ENCODE measurements at regions not wholly inside any gene's neighbourhood (a gene's known extent, or its start where the extent isn't known, plus 50 kb on each side); places are given as distances from the start of the nearest gene placed in this dataset.

DNA sequence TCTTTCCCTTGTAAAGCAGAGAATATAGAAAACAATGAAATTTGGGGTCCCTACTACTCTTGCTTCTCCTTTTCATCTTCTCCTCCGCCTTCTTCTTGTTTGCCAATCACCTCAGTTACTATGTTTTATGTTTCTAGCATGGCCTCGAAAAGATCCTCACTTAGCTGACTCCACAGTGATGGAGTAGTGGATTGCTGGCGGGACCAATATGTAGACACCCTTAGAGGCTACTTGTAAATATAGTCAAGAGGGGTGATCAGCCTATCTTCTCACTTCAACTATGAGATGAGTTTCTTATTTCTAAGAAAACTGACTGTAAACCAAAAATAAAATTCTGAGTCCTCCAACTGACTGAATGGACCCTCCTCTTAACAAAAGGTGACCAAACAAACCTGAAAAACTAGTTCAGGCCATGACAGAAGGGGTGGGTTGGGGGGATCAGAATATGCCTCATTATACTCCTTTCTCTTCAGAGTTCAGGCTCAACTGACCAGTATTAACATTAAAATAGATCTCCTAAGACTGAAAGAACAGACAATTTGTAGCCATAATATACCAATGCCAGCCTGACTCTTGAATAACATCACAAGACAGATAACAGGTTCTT, 829.0 kb downstream of the TLE4 start:
- intact Hi-C loops (cut with DNase I), result no loop called here
- WGBS, 4 donors, result 71 to 82% (median 78%) methylated on average over 3 of the region's 3 CpGs
- no peak for TF ChIP-seq POLR2A (IDR thresholded peaks at IDR 0.05)
- TF ChIP-seq, protein P1, sequence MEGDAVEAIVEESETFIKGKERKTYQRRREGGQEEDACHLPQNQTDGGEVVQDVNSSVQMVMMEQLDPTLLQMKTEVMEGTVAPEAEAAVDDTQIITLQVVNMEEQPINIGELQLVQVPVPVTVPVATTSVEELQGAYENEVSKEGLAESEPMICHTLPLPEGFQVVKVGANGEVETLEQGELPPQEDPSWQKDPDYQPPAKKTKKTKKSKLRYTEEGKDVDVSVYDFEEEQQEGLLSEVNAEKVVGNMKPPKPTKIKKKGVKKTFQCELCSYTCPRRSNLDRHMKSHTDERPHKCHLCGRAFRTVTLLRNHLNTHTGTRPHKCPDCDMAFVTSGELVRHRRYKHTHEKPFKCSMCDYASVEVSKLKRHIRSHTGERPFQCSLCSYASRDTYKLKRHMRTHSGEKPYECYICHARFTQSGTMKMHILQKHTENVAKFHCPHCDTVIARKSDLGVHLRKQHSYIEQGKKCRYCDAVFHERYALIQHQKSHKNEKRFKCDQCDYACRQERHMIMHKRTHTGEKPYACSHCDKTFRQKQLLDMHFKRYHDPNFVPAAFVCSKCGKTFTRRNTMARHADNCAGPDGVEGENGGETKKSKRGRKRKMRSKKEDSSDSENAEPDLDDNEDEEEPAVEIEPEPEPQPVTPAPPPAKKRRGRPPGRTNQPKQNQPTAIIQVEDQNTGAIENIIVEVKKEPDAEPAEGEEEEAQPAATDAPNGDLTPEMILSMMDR (IDR thresholded peaks at IDR 0.05), result no peak
- H3K27ac ChIP-seq, result no peak overlapping the region
- DNase-seq (no peak), ATAC-seq (no peak)
- no peaks in the 10 kb centered on the region for H3K4me1 ChIP-seq
- no peak overlapping the region for H3K4me3 ChIP-seq
- H3K27me3 ChIP-seq, result no peaks in the 10 kb centered on the region
- no peaks in the 10 kb centered on the region for H3K36me3 ChIP-seq
- peaks cover 0 to 11% (median 0%) of the 10 kb centered on the region in 12 donors for H3K9me3 ChIP-seq

DNA sequence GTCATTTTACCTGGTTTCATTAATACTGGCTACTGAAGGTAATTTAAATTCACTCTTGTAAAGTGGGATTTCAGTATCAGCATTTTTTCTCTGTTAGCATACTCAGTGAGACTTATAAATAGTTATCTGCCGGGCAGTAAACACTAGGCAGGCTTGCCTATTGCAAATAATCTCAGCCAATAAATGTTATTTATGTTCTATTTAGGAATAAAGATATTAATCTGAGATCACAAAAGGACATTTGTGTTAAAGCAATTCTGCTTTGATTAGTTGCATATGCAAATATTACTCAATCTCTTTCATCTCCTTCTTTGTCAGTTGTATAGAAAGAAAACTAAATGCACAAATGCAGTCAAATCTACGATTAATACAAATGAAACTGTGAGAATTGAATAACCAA, 827.8 kb downstream of the TLE4 start:
- intact Hi-C loops (cut with DNase I), result no loop called here
- DNase-seq (no peak), ATAC-seq (no peak)
- no peaks in the 10 kb centered on the region for H3K27me3 ChIP-seq
- H3K4me3 ChIP-seq, result no peak overlapping the region
- H3K9me3 ChIP-seq, result peaks cover 0 to 11% (median 0%) of the 10 kb centered on the region in 12 donors
- no peak overlapping the region for H3K27ac ChIP-seq
- WGBS, 4 donors, result 66 to 80% (median 75%) methylated on average over 2 of the region's 2 CpGs
- no peaks in the 10 kb centered on the region for H3K36me3 ChIP-seq
- no peak for TF ChIP-seq POLR2A (IDR thresholded peaks at IDR 0.05)
- TF ChIP-seq, protein P1 (IDR thresholded peaks at IDR 0.05), result no peak
- no peaks in the 10 kb centered on the region for H3K4me1 ChIP-seq

DNA sequence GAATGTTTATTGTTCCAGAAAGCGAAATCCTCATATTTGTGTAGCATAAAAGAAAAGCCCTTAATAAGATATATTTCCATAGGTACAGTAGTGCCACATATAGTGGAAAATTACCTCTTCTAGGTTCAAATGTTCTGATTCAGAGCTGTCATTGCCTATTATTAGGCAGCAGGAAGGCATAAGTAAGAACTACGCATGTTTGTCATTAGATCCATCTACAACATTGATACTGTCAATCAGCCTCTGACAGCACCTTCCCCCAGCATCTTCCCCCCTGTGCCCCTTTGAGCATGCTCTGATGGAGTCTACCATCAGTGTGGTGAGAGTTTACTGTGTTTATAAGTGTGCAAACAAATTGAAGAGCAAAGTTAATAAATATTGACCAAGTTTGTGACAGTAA, 816.1 kb downstream of the TLE4 start:
- Histone ChIP-seq H3K36me3 (no peaks in the 10 kb centered on the region), H3K27me3 (no peaks in the 10 kb centered on the region), H3K27ac (no peak overlapping the region), H3K9me3 (peaks cover 0 to 7% (median 0%) of the 10 kb centered on the region in 12 donors), H3K4me3 (no peak overlapping the region), H3K4me1 (no peaks in the 10 kb centered on the region)
- WGBS, 4 donors, result 78 to 83% (median 80%) methylated on average over 2 of the region's 2 CpGs
- intact Hi-C loops (cut with DNase I), result no loop called here
- ATAC-seq, result no peak
- DNase-seq, result no peak
- TF ChIP-seq, protein P1 (IDR thresholded peaks at IDR 0.05), result no peak
- TF ChIP-seq POLR2A (IDR thresholded peaks at IDR 0.05), result no peak

DNA sequence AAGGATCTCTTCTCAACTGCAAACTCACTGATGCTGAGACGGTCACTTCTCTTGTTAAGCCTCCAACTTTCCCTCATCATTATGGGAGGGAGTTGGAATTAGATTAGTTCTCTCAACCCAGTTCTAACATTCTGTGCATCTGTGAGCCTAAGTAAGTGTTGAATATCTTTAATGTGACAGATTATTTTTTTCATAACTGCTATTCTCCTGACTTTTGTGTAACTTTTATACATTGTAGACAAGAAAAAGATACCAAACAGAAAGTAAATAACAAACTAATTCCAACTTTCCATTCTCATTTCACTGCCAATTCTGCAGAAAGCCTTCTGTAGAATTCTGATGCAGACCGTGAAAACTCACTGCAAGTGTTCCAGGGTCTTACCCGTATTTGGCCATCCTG, 813.5 kb downstream of the TLE4 start:
- TF ChIP-seq POLR2A (IDR thresholded peaks at IDR 0.05), result no peak
- TF ChIP-seq, protein P1 (IDR thresholded peaks at IDR 0.05), result no peak
- WGBS, 4 donors, result 62 to 77% (median 70%) methylated on average over 3 of the region's 3 CpGs
- no peaks in the 10 kb centered on the region for H3K4me1 ChIP-seq
- H3K9me3 ChIP-seq, result no peaks in the 10 kb centered on the region
- ATAC-seq (no peak), DNase-seq (no peak)
- H3K27ac ChIP-seq, result no peak overlapping the region
- H3K27me3 ChIP-seq, result no peaks in the 10 kb centered on the region
- intact Hi-C loops (cut with DNase I), result no loop called here
- no peaks in the 10 kb centered on the region for H3K36me3 ChIP-seq
- no peak overlapping the region for H3K4me3 ChIP-seq
